GM19328 (cell line): ENCODE measurements at regions not wholly inside any gene's neighbourhood (a gene's known extent, or its start where the extent isn't known, plus 50 kb on each side); places are given as distances from the start of the nearest gene placed in this dataset.

Experiments used
- ATAC-seq: cut with Tn5 transposase; IDR thresholded peaks from one replicate; pipeline ENCODE4 v1.9.1; 2021; ENCODE audit warnings: mild to moderate bottlenecking, moderate library complexity; ENCODE audit not compliant: unreplicated experiment

DNA sequence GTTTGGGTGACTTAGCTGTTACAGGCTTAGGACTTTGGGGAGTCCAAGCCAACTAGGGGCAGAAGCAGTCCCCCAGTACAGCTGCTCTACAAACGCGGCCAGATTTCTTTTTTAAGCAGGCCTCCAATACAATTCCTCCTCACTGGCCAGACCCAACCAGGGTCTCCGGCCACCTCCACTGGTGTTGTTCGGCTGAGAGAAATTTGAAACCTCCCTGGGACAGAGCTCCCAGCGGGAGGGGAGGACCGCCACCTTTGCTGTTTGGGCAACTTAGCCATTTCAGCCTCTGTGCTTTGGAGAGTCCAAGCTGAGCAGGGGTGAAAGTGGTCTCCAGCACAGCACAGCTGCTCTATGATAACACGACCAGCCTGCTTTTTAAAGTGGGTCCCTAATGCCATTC is 59.4 kb upstream of the KHDRBS2 start:
- ATAC-seq: no peak

DNA sequence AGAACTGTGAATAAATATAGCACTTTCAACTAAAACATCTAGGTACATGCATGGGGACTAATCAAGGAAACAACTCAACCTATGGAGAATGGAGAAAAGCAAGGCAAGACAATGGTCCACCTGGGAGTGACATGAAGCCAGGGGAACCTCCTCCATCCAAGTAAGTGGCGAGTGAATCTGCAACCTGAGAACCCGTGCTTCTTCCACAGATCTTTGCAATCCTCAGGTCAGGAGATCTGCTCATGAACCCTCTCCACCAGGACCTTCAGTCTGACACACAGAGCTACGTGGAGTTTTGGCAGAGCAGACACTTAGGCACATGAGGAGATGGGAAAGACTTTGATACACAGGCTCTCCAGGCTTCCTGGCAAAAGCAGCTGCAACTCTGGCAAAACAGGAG is 58.8 kb upstream of the KHDRBS2 start:
- ATAC-seq: no peak

DNA sequence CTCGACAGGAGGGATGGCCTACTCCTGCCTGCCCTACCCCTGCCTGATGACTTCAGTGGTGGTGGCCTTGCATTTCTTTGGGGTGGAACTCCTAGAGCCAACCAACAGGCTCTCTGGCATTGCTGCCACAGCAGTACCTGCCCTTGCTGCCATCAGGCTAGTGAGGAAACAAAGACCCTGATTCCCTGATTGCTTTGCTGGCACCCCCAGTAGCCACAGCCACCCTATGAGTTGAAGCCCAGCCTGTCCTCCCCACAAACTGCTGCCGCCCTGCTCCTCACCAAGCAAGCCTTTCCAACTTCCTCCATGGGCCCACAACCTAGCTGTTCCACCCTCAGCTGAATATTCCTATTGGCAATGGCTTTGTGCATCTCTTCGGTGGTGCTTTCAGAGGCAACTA is 52.5 kb upstream of the KHDRBS2 start:
- no peak for ATAC-seq
